A673 (cell line): ENCODE measurements at regions not wholly inside any gene's neighbourhood (a gene's known extent, or its start where the extent isn't known, plus 50 kb on each side); places are given as distances from the start of the nearest gene placed in this dataset.

ENCODE experiments used
- BruUV-seq: library from RNA; stranded (reverse); fragments of 400-500 nt; replicated peaks from 2 replicates; lab custom pipeline; 2021; lab: Mats Ljungman, UMichigan
- CTCF ChIA-PET: fragments of 300-600 bp; sonication (Branson Sonifier 250); formaldehyde crosslinking; loops from one replicate; lab custom pipeline; 2022; ENCODE audit warnings: antibody characterized with exemption; lab: Charles Lee
- POLR2A ChIA-PET: fragments of 300-600 bp; sonication (Branson Sonifier 250); formaldehyde crosslinking; loops from one replicate; lab custom pipeline; 2022; ENCODE audit warnings: antibody characterized with exemption; ENCODE audit not compliant: low non-redundant PET; lab: Charles Lee
- DNase-seq: peaks from one replicate; pipeline ENCODE4 v3.0.0-alpha.2; 2015; ENCODE audit warnings: low spot score
- H3K27ac ChIP-seq: fragments of 200-600 bp; sonication (generic); 2 replicates; pipeline ENCODE4 v1.5.1; 2016; ENCODE audit warnings: mixed run types, low read depth, mild to moderate bottlenecking, mixed read lengths, antibody characterized with exemption, low read length; ENCODE audit not compliant: poor library complexity, severe bottlenecking
- H3K27me3 ChIP-seq: fragments of 200-600 bp; sonication (generic); replicated peaks from 2 replicates; pipeline ENCODE4 v1.6.1; 2017; ENCODE audit warnings: mixed run types, low read depth, mild to moderate bottlenecking, mixed read lengths, antibody characterized with exemption, low read length; ENCODE audit not compliant: insufficient read depth, poor library complexity
- H3K36me3 ChIP-seq: fragments of 200-600 bp; sonication (generic); 2 replicates; pipeline ENCODE4 v1.6.1; 2016; ENCODE audit warnings: mixed run types, mild to moderate bottlenecking, mixed read lengths, antibody characterized with exemption, low read length; ENCODE audit not compliant: insufficient read depth, poor library complexity, severe bottlenecking
- H3K4me1 ChIP-seq: fragments of 200-600 bp; sonication (generic); 2 replicates; pipeline ENCODE4 v1.6.1; 2017; ENCODE audit warnings: mixed run types, mild to moderate bottlenecking, mixed read lengths, antibody characterized with exemption, low read length; ENCODE audit not compliant: insufficient read depth, poor library complexity, severe bottlenecking
- H3K4me3 ChIP-seq: fragments of 200-600 bp; sonication (generic); 2 replicates; pipeline ENCODE4 v1.5.1; 2016; ENCODE audit warnings: low read depth, mixed run types, mild to moderate bottlenecking, mixed read lengths, low read length; ENCODE audit not compliant: poor library complexity, severe bottlenecking
- H3K9me3 ChIP-seq: fragments of 200-600 bp; sonication (generic); 2 replicates; pipeline ENCODE4 v1.6.1; 2016; ENCODE audit warnings: mixed run types, low read depth, mild to moderate bottlenecking, mixed read lengths, antibody characterized with exemption, low read length; ENCODE audit not compliant: poor library complexity, severe bottlenecking
- CTCF ChIP-seq: fragments of 300-800, 200-600 bp; sonication (generic); conservative IDR thresholded peaks from 2 replicates; pipeline ENCODE4 v1.5.1; 2017; ENCODE audit warnings: low read depth, mild to moderate bottlenecking, antibody characterized with exemption, low read length, moderate library complexity, mixed read lengths
- EZH2 ChIP-seq: fragments of 200-600 bp; sonication (generic); IDR thresholded peaks from 2 replicates; pipeline ENCODE4 v1.6.1; 2017; ENCODE audit warnings: borderline replicate concordance, low read depth, mild to moderate bottlenecking, mixed read lengths, antibody characterized with exemption, low read length; ENCODE audit not compliant: poor library complexity, severe bottlenecking
- intact Hi-C: fragments of 100-400 bp; cut with micrococcal nuclease; formaldehyde crosslinking; loops from one replicate; pipeline ENCODE4 v1.10.0; 2022; ENCODE audit not compliant: unreplicated experiment

DNA sequence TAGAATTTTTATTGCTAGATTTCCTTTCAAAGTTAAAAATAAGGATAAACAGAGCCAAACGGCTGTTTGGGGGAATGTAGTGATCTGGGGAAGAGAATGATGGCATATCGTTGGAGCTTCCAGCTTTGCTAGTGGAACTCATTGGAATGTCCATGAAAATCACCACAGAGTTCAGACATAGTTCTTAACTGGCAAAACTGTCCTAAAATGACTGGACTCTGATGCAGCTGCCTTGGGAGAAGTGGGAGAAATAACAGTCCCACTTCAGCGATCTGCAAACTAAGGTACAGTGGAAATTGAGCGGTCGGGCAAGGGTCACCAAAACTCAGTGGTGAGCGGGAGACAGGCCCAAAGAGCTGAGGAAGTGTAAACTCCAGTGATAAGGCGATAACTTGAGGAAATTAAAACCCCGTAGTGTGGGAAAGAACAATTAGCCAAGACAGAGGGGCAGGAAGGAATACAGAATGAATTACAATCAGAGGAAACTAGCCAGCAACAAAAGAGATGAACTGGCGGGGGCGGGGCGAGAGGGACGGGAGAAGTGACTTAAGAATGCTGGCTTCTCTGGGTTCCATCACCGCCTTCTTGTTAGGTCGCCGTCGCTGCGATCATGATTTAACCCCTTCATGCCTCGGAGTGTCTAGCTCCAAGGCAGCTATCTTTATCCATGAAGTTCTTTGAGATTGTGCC, 89.8 kb upstream of the ARHGAP29 start:
- Histone ChIP-seq H3K4me1 (peaks cover 20% of the 10 kb centered on the region), H3K27ac (no peak overlapping the region), H3K4me3 (no peak overlapping the region), H3K9me3 (no peaks in the 10 kb centered on the region), H3K36me3 (no peaks in the 10 kb centered on the region), H3K27me3 (no peaks in the 10 kb centered on the region)
- CTCF ChIA-PET, result interaction anchor here (0.7 kb wide), 1 partner anchor 477 kb away, joined by 3 read pairs; no protein-coding TSS in a partner anchor
- BruUV-seq, result no TSS peak
- no peak for TF ChIP-seq CTCF
- TF ChIP-seq EZH2, result no peak
- POLR2A ChIA-PET, result no interaction called here
- intact Hi-C loops, result loop anchor here (10.0 kb wide), 1 partner anchor 82 kb away; no protein-coding TSS in a partner anchor
- DNase-seq, result peak; percentile 85

- no peaks in the 10 kb centered on the region for H3K9me3 ChIP-seq
- no peak for DNase-seq
- POLR2A ChIA-PET, result no interaction called here
- no peak overlapping the region for H3K27ac ChIP-seq
- H3K27me3 ChIP-seq, result no peaks in the 10 kb centered on the region
- H3K4me3 ChIP-seq, result no peak overlapping the region
- TF ChIP-seq CTCF (no peak), EZH2 (no peak)
- no peaks in the 10 kb centered on the region for H3K36me3 ChIP-seq
- H3K4me1 ChIP-seq, result peaks cover 20% of the 10 kb centered on the region
- CTCF ChIA-PET, result no interaction called here
- intact Hi-C loops, result loop anchor here (10.0 kb wide), 1 partner anchor 82 kb away; no protein-coding TSS in a partner anchor
- BruUV-seq, result no TSS peak
Measured at GRCh38 chr1:94326329-94326728, 88.9 kb upstream of the ARHGAP29 start.

DNA sequence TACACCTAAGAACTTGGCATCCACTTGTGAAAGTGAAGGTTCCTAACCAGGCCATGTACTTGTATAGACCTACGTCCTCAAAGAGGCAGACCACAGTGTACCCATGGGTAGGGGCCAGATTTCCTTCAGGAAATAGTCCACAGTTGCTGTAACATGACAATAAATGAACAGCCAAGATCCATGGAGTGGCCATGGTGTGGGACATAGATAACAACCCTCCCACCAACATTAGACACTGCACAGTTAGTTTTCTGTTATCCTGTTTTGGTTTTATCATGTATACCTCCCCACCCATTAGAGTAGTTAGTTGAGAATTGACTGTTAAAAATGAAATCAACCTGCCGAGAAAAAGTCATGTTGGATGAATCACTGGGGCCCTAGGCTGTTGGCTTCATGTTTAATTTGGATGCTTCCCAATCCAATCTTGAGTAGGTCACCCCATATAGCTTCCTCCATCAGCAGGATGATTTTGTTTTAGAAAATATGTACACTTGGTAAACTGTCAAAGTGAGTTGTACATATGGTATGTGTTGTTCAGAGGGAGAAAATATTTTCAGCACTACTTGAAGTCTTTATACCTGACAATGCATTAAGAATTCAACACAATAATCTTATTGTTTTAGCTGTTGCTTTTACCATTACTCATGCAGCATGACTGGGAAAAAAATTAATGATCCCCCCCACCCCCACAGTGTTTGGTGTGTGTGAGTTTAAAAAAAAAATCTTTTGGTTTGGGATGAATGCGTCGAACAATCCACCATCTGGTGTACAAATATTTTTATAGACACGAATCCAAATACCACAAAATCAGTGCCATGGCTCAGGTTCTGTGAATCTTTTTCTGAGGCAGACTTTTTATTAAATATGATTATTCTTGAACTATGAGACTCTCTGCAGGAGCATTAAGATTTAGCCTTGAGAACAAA, 88.3 kb upstream of the ARHGAP29 start:
- DNase-seq, result peak; percentile 23
- no peak overlapping the region for H3K27ac ChIP-seq
- H3K27me3 ChIP-seq, result no peaks in the 10 kb centered on the region
- POLR2A ChIA-PET, result interaction anchor here (0.6 kb wide), 1 partner anchor 897 kb away, joined by 3 read pairs; no protein-coding TSS in a partner anchor
- BruUV-seq, result no TSS peak
- no peaks in the 10 kb centered on the region for H3K36me3 ChIP-seq
- H3K4me1 ChIP-seq, result peaks cover 20% of the 10 kb centered on the region
- CTCF ChIA-PET, result no interaction called here
- no peak for TF ChIP-seq CTCF
- no peak for TF ChIP-seq EZH2
- H3K4me3 ChIP-seq, result no peak overlapping the region
- no peaks in the 10 kb centered on the region for H3K9me3 ChIP-seq
- intact Hi-C loops, result loop anchor here (10.0 kb wide), 1 partner anchor 81 kb away; no protein-coding TSS in a partner anchor
